Breast epithelium (tissue), 3 donors: ENCODE measurements at regions not wholly inside any gene's neighbourhood (a gene's known extent, or its start where the extent isn't known, plus 50 kb on each side); places are given as distances from the start of the nearest gene placed in this dataset.

Experiments used
- CTCF ChIP-seq, 3 donors: fragments of 450-650 bp; IDR thresholded peaks; one replicate each; pipeline ENCODE4 v1.5.1; 2016 to 2017; ENCODE audit warnings: antibody characterized with exemption in 3 of 3, mild to moderate bottlenecking in 3 of 3, moderate library complexity in 3 of 3
- POLR2A ChIP-seq: fragments of 450-650 bp; IDR thresholded peaks from one replicate; pipeline ENCODE4 v1.6.1; 2016; ENCODE audit warnings: antibody characterized with exemption, mild to moderate bottlenecking, moderate library complexity

GRCh38 chr6:118724211-118724610, 72.8 kb upstream of the CEP85L start:
- no peak for TF ChIP-seq CTCF (IDR thresholded peaks at IDR 0.05)
- TF ChIP-seq POLR2A = no peak
